Neural progenitor cell (in vitro differentiated cells): ENCODE measurements at regions not wholly inside any gene's neighbourhood (a gene's known extent, or its start where the extent isn't known, plus 50 kb on each side); places are given as distances from the start of the nearest gene placed in this dataset.
A peak's percentile ranks its signal among the peaks of the same experiment; 100 is the strongest.

Experiments
- DNase-seq: peaks from one replicate; pipeline ENCODE4 v3.0.0-alpha.2; 2016; ENCODE audit warnings: low spot score
- H2AFZ ChIP-seq: fragments of 200-600 bp; sonication (generic); replicated peaks from 2 replicates; pipeline ENCODE4 v1.6.1; 2016; ENCODE audit warnings: antibody characterized with exemption
- H3F3A ChIP-seq: fragments of 200-600 bp; sonication (generic); 2 replicates; pipeline ENCODE4 v1.6.1; 2016; ENCODE audit warnings: antibody characterized with exemption, low read depth
- H3K27ac ChIP-seq: fragments of 200-600 bp; sonication (generic); 2 replicates; pipeline ENCODE4 v1.5.1; 2016; ENCODE audit warnings: mild to moderate bottlenecking
- H3K27me3 ChIP-seq: fragments of 200-600 bp; sonication (generic); 2 replicates; pipeline ENCODE4 v1.6.1; 2016; ENCODE audit warnings: mild to moderate bottlenecking, moderate library complexity
- H3K36me3 ChIP-seq: fragments of 200-600 bp; sonication (generic); 2 replicates; pipeline ENCODE4 v1.5.1; 2016
- H3K4me1 ChIP-seq: fragments of 200-600 bp; sonication (generic); 2 replicates; pipeline ENCODE4 v1.6.1; 2016; ENCODE audit warnings: mixed run types
- H3K4me2 ChIP-seq: fragments of 200-600 bp; sonication (generic); 2 replicates; pipeline ENCODE4 v1.6.1; 2016
- H3K4me3 ChIP-seq: fragments of 200-600 bp; sonication (generic); 2 replicates; pipeline ENCODE4 v1.5.1; 2016
- H3K79me2 ChIP-seq: fragments of 200-600 bp; sonication (generic); 2 replicates; pipeline ENCODE4 v1.6.1; 2016; ENCODE audit warnings: low read depth
- H3K9ac ChIP-seq: fragments of 200-600 bp; sonication (generic); 2 replicates; pipeline ENCODE4 v1.6.1; 2016
- H3K9me3 ChIP-seq: fragments of 200-600 bp; sonication (generic); 2 replicates; pipeline ENCODE4 v1.5.1; 2016; ENCODE audit warnings: low read depth
- H4K20me1 ChIP-seq: fragments of 200-600 bp; sonication (generic); 2 replicates; pipeline ENCODE4 v1.6.1; 2016; ENCODE audit warnings: low read depth
- H3K27ac Mint-ChIP-seq: 3 replicates; pipeline ENCODE4 v1.8.0; 2021; ENCODE audit warnings: mixed read lengths
- H3K27me3 Mint-ChIP-seq: 2 replicates; pipeline ENCODE4 v1.8.0; 2022; ENCODE audit warnings: low read depth, mild to moderate bottlenecking, inconsistent platforms, moderate library complexity, mixed read lengths; ENCODE audit not compliant: insufficient read depth
- H3K36me3 Mint-ChIP-seq: 3 replicates; pipeline ENCODE4 v1.8.0; 2021; ENCODE audit warnings: mixed read lengths
- H3K4me1 Mint-ChIP-seq: 3 replicates; pipeline ENCODE4 v1.8.0; 2021; ENCODE audit warnings: mixed read lengths
- H3K4me3 Mint-ChIP-seq: 3 replicates; pipeline ENCODE4 v1.8.0; 2021; ENCODE audit warnings: mild to moderate bottlenecking, moderate library complexity, mixed read lengths
- H3K9me3 Mint-ChIP-seq: 3 replicates; pipeline ENCODE4 v1.8.0; 2020; ENCODE audit warnings: mixed read lengths
- EZH2 ChIP-seq: fragments of 200-600 bp; sonication (generic); IDR thresholded peaks from 2 replicates; pipeline ENCODE4 v1.6.1; 2017; ENCODE audit warnings: antibody characterized with exemption, mild to moderate bottlenecking, moderate library complexity
- EZH2phosphoT487 ChIP-seq: fragments of 200-600 bp; sonication (generic); IDR thresholded peaks from 2 replicates; pipeline ENCODE4 v1.6.1; 2017; ENCODE audit warnings: antibody characterized with exemption
- TF ChIP-seq, protein P1 (sequence below): fragments of 200-600 bp; sonication (generic); IDR thresholded peaks from 2 replicates; pipeline ENCODE4 v1.5.1; 2017; ENCODE audit warnings: antibody characterized with exemption, mild to moderate bottlenecking

DNA sequence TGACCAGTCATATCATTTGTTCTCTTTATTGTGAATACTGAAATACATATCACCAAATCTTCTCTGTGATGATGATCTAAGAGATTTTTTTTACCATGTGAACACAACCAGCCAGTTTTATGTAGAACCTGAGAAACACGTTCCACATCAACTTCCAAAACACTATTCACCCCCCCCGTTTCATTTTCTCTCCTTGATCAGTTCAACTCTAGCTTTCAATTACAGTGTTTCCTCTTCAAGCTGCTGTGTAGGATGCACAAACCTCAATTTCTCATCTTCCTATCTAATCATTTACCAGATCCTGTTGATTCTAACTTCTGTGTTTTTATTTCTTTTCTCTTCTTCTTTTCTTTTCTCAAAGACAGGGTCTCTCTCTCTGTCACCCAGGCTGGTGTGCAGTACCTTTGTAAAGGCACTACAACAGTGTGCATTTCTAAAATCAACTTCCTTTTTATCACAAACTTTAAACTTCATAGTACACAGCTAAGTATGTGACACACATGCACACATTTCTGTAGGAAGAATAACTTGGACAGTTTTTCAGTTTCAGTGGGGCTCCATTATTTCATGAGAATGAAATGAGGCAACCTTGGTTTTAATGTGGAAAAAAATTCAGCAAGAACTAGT lies 149.9 kb upstream of the FBXO33 start:
- DNase-seq = no peak
- no peak overlapping the region for H3K9ac ChIP-seq
- Mint-ChIP-seq H3K27me3 (no peaks in the 10 kb centered on the region), H3K9me3 (peaks cover 4% of the 10 kb centered on the region), H3K27ac (no peak overlapping the region), H3K4me3 (no peak overlapping the region), H3K36me3 (no peaks in the 10 kb centered on the region), H3K4me1 (no peaks in the 10 kb centered on the region)
- H3K4me1 ChIP-seq = no peaks in the 10 kb centered on the region
- H3K79me2 ChIP-seq = no peaks in the 10 kb centered on the region
- no peak overlapping the region for H3K4me2 ChIP-seq
- TF ChIP-seq, protein P1, sequence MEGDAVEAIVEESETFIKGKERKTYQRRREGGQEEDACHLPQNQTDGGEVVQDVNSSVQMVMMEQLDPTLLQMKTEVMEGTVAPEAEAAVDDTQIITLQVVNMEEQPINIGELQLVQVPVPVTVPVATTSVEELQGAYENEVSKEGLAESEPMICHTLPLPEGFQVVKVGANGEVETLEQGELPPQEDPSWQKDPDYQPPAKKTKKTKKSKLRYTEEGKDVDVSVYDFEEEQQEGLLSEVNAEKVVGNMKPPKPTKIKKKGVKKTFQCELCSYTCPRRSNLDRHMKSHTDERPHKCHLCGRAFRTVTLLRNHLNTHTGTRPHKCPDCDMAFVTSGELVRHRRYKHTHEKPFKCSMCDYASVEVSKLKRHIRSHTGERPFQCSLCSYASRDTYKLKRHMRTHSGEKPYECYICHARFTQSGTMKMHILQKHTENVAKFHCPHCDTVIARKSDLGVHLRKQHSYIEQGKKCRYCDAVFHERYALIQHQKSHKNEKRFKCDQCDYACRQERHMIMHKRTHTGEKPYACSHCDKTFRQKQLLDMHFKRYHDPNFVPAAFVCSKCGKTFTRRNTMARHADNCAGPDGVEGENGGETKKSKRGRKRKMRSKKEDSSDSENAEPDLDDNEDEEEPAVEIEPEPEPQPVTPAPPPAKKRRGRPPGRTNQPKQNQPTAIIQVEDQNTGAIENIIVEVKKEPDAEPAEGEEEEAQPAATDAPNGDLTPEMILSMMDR = no peak
- TF ChIP-seq EZH2 = no peak
- no peak for TF ChIP-seq EZH2phosphoT487
- no peaks in the 10 kb centered on the region for H4K20me1 ChIP-seq
- no peaks in the 10 kb centered on the region for H3K36me3 ChIP-seq
- no peak overlapping the region for H2AFZ ChIP-seq
- H3K27ac ChIP-seq = no peak overlapping the region
- H3K4me3 ChIP-seq = no peak overlapping the region
- no peaks in the 10 kb centered on the region for H3K27me3 ChIP-seq
- H3K9me3 ChIP-seq = no peaks in the 10 kb centered on the region
- no peaks in the 10 kb centered on the region for H3F3A ChIP-seq

DNA sequence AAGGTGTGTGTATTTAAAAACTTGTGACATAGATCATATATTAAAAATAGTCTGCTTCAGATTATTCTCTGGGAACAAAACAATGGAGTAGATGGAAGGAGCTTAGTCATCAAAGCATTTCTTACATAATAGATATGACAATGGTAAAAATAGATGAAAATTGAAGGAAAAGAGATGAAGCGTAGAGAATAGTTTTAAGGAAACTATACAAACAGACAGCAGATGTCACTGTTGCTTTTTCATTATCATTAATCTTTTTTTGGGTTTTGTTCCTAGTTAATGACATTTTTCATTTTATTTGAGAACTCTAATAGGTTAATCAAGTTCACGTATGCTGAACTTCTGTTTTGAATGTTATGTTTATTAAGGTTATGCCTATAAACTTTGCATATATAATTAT lies 149.2 kb upstream of the FBXO33 start:
- H3K79me2 ChIP-seq = no peaks in the 10 kb centered on the region
- no peaks in the 10 kb centered on the region for H3K27me3 Mint-ChIP-seq
- H3F3A ChIP-seq = no peaks in the 10 kb centered on the region
- no peaks in the 10 kb centered on the region for H3K4me1 Mint-ChIP-seq
- H3K36me3 Mint-ChIP-seq = no peaks in the 10 kb centered on the region
- no peak overlapping the region for H3K27ac Mint-ChIP-seq
- DNase-seq = no peak
- no peak overlapping the region for H3K4me3 Mint-ChIP-seq
- H3K36me3 ChIP-seq = no peaks in the 10 kb centered on the region
- H3K27ac ChIP-seq = no peak overlapping the region
- no peaks in the 10 kb centered on the region for H3K27me3 ChIP-seq
- H3K9me3 ChIP-seq = no peaks in the 10 kb centered on the region
- H3K9ac ChIP-seq = no peak overlapping the region
- TF ChIP-seq, protein P1 = peak; percentile 53
- no peak for TF ChIP-seq EZH2
- H3K4me3 ChIP-seq = no peak overlapping the region
- H3K4me1 ChIP-seq = no peaks in the 10 kb centered on the region
- H3K9me3 Mint-ChIP-seq = peaks cover 2% of the 10 kb centered on the region
- no peaks in the 10 kb centered on the region for H4K20me1 ChIP-seq
- H2AFZ ChIP-seq = no peak overlapping the region
- no peak overlapping the region for H3K4me2 ChIP-seq

DNA sequence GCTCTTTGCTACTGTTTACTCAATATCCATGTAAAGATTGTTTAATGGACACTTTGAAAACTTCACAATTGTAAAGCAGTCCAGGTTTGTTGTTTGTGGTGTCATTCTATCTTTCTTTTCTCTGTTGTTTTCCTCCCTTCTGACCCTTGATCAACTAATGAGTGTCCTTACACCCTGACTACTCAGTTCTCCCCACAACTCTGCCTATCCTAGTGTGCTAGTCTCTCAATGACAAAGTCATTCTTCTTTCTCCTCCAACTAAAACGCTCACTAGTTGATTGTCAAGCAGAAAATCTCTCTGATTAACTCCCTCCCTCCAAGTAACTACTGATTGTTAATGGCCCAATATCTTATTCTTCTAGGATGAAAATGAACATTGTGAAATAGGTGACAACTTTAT lies 148.5 kb upstream of the FBXO33 start:
- Histone ChIP-seq H3K4me3 (no peak overlapping the region), H3K4me1 (no peaks in the 10 kb centered on the region), H3K36me3 (no peaks in the 10 kb centered on the region), H3K79me2 (no peaks in the 10 kb centered on the region), H3F3A (no peaks in the 10 kb centered on the region), H3K9me3 (no peaks in the 10 kb centered on the region), H4K20me1 (no peaks in the 10 kb centered on the region), H3K4me2 (no peak overlapping the region), H3K9ac (no peak overlapping the region), H3K27me3 (no peaks in the 10 kb centered on the region), H2AFZ (no peak overlapping the region), H3K27ac (no peak overlapping the region)
- TF ChIP-seq EZH2 = no peak
- TF ChIP-seq EZH2phosphoT487 = no peak
- Mint-ChIP-seq H3K36me3 (no peaks in the 10 kb centered on the region), H3K27me3 (no peaks in the 10 kb centered on the region), H3K4me3 (no peak overlapping the region), H3K4me1 (no peaks in the 10 kb centered on the region), H3K9me3 (peaks cover 5% of the 10 kb centered on the region), H3K27ac (no peak overlapping the region)
- no peak for DNase-seq

DNA sequence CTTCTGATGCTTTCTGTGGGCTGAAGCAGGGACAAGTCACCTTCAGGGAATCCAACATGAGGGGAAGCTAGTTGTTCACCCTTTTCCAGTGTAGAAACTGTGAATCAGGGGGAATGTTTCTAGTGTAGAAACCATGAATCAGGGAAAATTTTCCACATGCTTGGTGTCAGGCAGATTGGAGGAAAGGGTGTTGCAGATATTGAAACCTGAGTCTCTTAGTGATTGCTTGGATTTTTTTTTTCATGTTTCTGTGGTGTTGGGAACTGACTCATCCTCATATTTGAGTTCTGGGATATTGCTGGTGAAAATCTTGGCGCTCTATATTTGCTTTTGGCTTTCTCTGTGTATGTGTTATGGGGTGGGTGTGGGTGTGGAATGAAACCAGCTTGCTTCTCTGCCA lies 144.5 kb upstream of the FBXO33 start:
- H3K9me3 Mint-ChIP-seq = peaks cover 12% of the 10 kb centered on the region
- H3K4me3 Mint-ChIP-seq = no peak overlapping the region
- Histone ChIP-seq H2AFZ (no peak overlapping the region), H3K27me3 (no peaks in the 10 kb centered on the region), H3K4me1 (no peaks in the 10 kb centered on the region), H4K20me1 (no peaks in the 10 kb centered on the region), H3K9me3 (no peaks in the 10 kb centered on the region), H3K4me2 (no peak overlapping the region), H3K79me2 (no peaks in the 10 kb centered on the region), H3F3A (no peaks in the 10 kb centered on the region), H3K9ac (no peak overlapping the region), H3K27ac (no peak overlapping the region), H3K4me3 (no peak overlapping the region), H3K36me3 (no peaks in the 10 kb centered on the region)
- no peaks in the 10 kb centered on the region for H3K27me3 Mint-ChIP-seq
- H3K36me3 Mint-ChIP-seq = no peaks in the 10 kb centered on the region
- TF ChIP-seq, protein P1 = no peak
- no peak for TF ChIP-seq EZH2phosphoT487
- H3K4me1 Mint-ChIP-seq = no peaks in the 10 kb centered on the region
- DNase-seq = no peak
- H3K27ac Mint-ChIP-seq = no peak overlapping the region
